HFFc6 (cell line): ENCODE measurements at regions not wholly inside any gene's neighbourhood (a gene's known extent, or its start where the extent isn't known, plus 50 kb on each side); places are given as distances from the start of the nearest gene placed in this dataset.

Source experiments
- DNase-seq: peaks from one replicate; pipeline ENCODE4 v3.0.0-alpha.2; 2018
- H3K27ac Mint-ChIP-seq: 2 replicates; pipeline ENCODE4 v1.8.0; 2020; ENCODE audit warnings: mild to moderate bottlenecking, mixed read lengths
- H3K27me3 Mint-ChIP-seq: 2 replicates; pipeline ENCODE4 v1.8.0; 2021; ENCODE audit warnings: mild to moderate bottlenecking, moderate library complexity, mixed read lengths; ENCODE audit not compliant: insufficient read depth
- H3K36me3 Mint-ChIP-seq: 2 replicates; pipeline ENCODE4 v1.8.0; 2021; ENCODE audit warnings: low read depth, mixed read lengths
- H3K4me1 Mint-ChIP-seq: 2 replicates; pipeline ENCODE4 v1.8.0; 2020; ENCODE audit warnings: low read depth, mixed read lengths
- H3K4me3 Mint-ChIP-seq: 2 replicates; pipeline ENCODE4 v1.8.0; 2020; ENCODE audit warnings: mild to moderate bottlenecking, moderate library complexity, mixed read lengths
- H3K9me3 Mint-ChIP-seq: 2 replicates; pipeline ENCODE4 v1.8.0; 2020; ENCODE audit warnings: mild to moderate bottlenecking, mixed read lengths
- TF ChIP-seq, protein P1 (sequence below): fragments of 200-600 bp; sonication (generic); IDR thresholded peaks from 2 replicates; pipeline ENCODE4 v1.5.0; 2021; ENCODE audit warnings: antibody characterized with exemption, mild to moderate bottlenecking

DNA sequence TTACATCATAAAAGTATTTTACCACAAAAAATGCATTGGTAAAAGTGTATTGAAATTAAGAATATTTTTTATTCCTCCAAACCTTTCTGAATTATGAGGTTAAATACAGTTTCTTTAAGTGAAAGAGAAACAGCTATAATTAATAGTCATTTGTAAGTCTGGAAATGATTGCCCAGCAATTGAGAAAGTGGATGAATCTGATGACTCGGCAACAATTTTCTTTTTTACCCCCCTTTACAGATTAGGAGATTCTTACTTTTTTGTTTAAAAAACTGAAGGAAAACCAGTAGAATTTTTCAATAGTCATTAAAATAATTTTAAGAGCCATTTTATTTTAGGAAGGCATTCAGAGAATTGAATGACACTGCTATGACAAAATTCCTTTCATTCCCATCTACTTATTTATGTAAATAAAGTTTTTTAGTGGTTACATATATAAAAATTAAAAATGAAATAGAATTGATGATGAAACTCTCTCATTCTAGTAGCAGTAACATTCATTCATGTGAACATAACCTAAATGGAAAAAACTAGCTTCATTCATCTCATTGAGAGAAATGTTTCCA lies 134.1 kb upstream of the PRNP start:
- Mint-ChIP-seq H3K4me3 (no peak overlapping the region), H3K36me3 (peaks cover 13% of the 10 kb centered on the region), H3K27me3 (no peaks in the 10 kb centered on the region; the same call in 1 of the 2 replicates), H3K27ac (peak overlapping the region; percentile 34; the same call in 1 of the 2 replicates), H3K9me3 (peaks cover 13% of the 10 kb centered on the region), H3K4me1 (peaks cover 94% of the 10 kb centered on the region)
- TF ChIP-seq, protein P1, sequence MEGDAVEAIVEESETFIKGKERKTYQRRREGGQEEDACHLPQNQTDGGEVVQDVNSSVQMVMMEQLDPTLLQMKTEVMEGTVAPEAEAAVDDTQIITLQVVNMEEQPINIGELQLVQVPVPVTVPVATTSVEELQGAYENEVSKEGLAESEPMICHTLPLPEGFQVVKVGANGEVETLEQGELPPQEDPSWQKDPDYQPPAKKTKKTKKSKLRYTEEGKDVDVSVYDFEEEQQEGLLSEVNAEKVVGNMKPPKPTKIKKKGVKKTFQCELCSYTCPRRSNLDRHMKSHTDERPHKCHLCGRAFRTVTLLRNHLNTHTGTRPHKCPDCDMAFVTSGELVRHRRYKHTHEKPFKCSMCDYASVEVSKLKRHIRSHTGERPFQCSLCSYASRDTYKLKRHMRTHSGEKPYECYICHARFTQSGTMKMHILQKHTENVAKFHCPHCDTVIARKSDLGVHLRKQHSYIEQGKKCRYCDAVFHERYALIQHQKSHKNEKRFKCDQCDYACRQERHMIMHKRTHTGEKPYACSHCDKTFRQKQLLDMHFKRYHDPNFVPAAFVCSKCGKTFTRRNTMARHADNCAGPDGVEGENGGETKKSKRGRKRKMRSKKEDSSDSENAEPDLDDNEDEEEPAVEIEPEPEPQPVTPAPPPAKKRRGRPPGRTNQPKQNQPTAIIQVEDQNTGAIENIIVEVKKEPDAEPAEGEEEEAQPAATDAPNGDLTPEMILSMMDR, result no peak
- no peak for DNase-seq

DNA sequence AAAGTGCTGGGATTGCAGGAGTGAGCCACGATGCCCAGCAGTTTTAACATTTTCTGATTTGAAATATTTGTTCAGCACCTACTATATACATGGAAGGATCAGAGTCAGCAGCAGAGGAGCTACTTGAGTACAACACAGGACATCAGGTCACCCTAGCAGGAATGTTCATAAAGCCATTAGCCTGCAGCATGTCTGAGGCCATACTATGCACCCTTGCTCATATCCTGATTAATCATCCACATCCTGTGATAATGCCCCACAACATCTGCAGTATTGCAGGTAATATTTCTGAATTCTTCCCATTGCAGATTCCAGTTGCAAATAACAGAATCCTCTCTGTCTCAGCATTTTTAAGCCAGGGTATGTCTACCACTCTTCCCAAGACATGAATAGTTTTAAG lies 135.5 kb upstream of the PRNP start:
- no peaks in the 10 kb centered on the region; the same call in 1 of the 2 replicates for H3K27me3 Mint-ChIP-seq
- DNase-seq, result peak; percentile 36
- H3K4me1 Mint-ChIP-seq, result peaks cover 98% of the 10 kb centered on the region

DNA sequence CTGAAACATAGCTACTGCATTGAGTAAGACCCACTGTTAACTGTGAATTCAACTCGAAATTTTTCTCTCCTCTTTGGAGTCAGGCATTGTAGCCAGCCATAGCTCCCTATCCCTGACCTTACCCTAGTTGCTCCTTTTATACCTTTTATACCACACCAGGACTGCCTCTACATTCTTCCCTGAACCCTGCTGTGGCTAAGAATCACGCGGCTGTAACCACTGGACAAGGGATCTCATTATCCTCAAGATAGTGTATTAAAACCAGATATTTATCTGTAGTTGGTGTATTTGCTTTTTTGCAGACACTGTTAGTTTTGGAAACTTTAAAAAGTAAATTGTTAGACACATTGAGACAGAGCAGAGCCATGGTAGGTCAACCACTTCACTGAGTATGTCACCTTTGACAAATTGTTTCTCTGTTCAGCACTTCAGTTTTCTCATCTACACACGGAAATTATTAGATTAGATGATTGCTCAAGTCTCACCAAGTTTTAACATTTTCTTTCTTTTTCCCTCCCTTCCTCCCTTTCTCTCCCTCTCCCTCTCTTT lies 136.5 kb upstream of the PRNP start:
- TF ChIP-seq, protein P1, result no peak
- Mint-ChIP-seq H3K4me1 (peaks cover 98% of the 10 kb centered on the region), H3K9me3 (peaks cover 13% of the 10 kb centered on the region), H3K4me3 (peak overlapping the region; percentile 34; the same call in 1 of the 2 replicates), H3K36me3 (peaks cover 14% of the 10 kb centered on the region), H3K27ac (peak overlapping the region; percentile 84), H3K27me3 (no peaks in the 10 kb centered on the region; the same call in 1 of the 2 replicates)
- no peak for DNase-seq

More for the DNA sequence above, 135.5 kb upstream of the PRNP start:
- H3K9me3 Mint-ChIP-seq, result peaks cover 13% of the 10 kb centered on the region
- H3K27ac Mint-ChIP-seq, result peak overlapping the region; percentile 84
- peak overlapping the region; percentile 34 for H3K4me3 Mint-ChIP-seq
- H3K36me3 Mint-ChIP-seq, result peaks cover 13% of the 10 kb centered on the region
- TF ChIP-seq, protein P1, result no peak

DNA sequence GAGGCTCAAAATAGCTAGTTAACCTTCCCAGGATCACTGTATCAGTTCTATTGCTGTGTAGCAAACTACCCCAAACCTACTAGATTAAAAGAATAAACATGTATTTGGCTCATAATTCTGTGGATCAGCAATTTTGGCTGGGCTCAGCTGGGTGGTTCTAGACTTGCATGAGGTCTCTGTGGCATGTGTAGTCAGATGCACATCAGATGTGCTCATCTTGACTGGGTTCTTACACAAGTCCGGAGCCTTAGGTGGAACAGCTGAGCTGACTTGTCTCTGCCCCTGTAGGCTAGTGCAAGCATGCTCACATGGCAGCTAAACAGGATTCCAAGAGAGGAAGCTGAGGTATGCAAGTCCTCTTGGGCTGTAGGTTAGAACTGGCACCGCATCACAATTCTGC lies 137.7 kb upstream of the PRNP start:
- Mint-ChIP-seq H3K4me3 (no peak overlapping the region), H3K4me1 (peaks cover 96% of the 10 kb centered on the region), H3K36me3 (peaks cover 22% of the 10 kb centered on the region), H3K9me3 (peaks cover 13% of the 10 kb centered on the region), H3K27me3 (no peaks in the 10 kb centered on the region; the same call in 1 of the 2 replicates), H3K27ac (no peak overlapping the region)
- no peak for DNase-seq
- TF ChIP-seq, protein P1, result no peak

DNA sequence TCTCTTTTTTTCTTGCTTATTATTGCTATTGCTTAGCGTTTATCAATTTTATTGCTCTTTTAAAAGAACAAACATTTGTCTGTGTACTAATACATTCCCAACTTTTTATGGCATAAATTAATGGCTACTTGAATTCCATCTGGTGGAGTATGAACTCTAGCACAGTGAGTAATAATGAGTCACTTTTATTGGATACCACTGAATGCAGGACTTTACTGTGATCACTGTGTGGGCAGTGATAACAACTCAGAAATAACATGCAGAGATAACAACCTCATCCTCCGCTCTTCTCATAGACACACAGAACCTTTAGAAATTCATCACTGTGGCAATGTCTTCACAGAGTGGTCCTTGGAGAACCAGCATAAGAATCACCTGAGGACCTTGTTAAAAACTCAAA lies 139.5 kb upstream of the PRNP start:
- DNase-seq, result peak; percentile 94
- Mint-ChIP-seq H3K4me3 (peak overlapping the region; percentile 50), H3K36me3 (peaks cover 22% of the 10 kb centered on the region), H3K9me3 (peaks cover 13% of the 10 kb centered on the region), H3K27ac (peak overlapping the region; percentile 85), H3K4me1 (peaks cover 79% of the 10 kb centered on the region), H3K27me3 (no peaks in the 10 kb centered on the region; the same call in 1 of the 2 replicates)
- TF ChIP-seq, protein P1, result no peak
